GM19452 (cell line): ENCODE measurements at regions not wholly inside any gene's neighbourhood (a gene's known extent, or its start where the extent isn't known, plus 50 kb on each side); places are given as distances from the start of the nearest gene placed in this dataset.

Experiments
- ATAC-seq: cut with Tn5 transposase; IDR thresholded peaks from one replicate; pipeline ENCODE4 v1.9.1; 2021; ENCODE audit not compliant: unreplicated experiment

DNA sequence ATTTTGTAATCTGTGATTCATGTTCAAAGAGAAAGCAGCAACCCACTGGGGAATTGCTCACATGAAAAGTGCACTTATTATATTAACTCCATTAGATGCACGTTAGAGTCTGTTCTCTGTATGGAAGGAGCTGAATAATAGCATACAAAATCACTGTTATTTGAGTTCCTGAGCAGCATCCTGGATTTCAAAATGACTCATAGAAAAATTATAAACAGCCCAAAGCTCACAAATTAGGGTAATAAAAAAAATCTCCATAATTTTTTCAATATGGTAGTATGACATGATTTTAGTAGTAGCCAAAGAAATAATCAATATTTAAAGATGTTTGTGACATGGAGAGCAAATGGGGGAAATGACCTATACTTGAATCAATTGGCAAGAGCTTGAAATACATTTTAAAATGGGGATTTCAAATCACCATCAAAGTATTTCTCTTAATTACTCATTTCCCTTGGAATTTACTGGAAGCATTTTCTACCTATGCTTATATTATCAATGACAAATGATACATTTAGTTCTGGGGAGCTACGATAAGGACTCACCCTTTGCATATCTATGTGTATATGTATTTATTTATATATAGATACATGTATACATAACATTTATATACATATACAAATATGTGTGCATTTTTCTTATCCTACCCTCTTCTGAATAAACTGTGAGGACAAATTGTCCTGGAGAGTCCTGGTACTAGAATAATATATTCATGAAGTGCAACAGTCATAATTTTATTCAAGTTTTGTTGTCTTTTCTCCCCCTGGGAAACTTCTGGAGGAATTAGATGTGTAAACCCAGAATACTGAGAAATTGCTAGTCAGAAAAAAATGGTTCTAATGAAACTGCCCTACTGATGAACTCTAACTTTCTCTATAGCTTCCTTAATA is 116.3 kb downstream of the RPL22L1 start:
- ATAC-seq, result no peak

DNA sequence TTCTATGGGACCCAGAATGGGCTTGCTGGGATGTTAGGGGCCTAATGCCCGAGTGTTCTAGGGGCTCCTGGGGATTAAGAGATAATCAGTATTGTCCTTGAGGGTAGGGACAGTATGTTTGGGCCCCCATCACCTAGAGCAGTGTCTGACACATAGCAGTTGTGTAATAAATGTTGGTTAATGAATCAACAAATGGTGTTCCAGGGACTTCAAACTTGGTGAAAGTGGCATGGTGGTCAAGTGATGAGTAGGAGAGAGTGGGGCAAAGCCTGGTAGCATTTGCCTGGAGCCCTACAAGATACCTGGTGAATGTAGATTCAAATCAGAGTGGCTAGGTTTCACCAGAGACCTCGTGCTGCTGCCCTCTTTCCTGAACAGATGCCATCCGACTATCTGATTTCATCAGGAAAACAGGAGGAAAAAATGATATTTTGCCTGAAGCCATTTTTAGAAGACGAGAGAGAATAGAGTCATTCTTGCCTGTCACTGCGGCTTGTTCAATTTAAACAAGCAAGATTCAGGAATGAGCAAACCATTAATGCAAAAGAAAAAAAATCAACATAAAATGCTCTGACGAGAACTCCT is 117.3 kb downstream of the RPL22L1 start:
- no peak for ATAC-seq

DNA sequence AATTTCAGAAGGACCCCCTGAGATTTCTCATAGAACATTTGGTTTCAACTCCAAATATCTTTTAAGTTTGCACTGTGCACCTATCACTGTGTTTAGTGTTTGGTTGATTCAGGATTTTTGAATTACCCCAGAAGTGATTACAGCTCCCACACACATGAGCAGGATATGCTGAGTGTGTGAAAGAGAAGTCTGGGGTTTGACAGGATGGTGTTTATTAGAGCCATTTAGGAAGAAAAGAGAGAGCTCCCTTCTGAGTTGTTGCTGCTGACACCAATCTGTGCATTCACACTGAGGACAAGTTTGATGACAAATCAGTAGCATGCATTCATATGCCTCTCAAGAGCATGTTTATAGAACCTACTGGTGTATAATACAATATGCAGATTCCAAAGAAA is 118.1 kb downstream of the RPL22L1 start:
- ATAC-seq, result no peak

DNA sequence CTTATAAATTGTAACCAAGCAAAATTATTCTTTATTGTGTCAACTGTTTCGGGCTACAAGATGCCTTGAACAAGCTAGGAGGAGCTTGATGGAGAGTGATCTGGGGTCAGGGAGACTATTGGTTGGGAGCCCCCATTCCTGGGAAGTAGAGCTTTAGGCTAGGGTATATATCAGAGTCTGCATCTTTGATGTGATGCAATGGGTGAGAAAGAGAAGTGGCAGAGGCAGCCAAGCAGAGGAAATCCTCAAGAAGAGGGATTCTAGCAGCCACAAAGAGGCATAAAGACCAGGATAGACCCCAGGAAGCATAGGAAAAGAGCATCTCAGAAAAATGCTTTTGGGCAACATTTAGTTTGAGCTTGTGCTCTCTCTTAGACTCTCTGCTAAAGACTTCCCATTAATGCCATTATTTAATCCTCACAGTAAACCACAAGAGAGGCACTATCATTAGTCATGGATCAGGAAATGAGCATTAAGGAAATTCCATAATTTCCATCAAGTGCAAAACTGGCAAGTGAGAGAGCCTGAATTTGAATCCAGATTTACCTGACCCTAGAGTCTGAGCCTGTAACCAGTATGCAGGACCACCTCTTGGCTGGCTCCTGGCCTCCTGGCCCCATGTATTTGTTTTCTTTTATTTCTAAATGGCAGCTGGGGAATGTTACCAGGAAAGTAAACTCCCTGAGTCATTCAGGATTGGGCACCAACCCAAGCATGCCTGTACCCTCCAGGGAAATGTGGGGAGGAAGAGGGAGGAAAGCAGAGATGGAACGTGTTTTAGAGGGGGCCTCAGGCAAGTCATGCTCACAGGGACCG is 118.7 kb downstream of the RPL22L1 start:
- ATAC-seq, result no peak

DNA sequence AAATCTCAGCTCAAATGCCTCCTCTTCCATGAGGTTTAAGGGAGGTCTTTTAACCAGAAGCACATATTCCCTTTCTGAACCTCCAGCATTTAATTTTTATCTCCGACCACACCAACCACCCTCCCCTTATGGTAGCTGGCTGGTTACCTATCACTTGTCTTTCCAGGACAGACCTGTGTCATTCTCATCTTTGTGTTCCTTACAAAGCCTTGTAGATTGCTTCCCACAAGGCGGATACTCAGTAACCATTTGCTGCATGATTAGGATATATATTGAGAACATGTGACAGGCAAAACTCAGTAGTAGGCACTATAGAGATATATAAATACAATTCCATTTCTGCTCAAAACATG is 119.5 kb downstream of the RPL22L1 start:
- ATAC-seq, result no peak

DNA sequence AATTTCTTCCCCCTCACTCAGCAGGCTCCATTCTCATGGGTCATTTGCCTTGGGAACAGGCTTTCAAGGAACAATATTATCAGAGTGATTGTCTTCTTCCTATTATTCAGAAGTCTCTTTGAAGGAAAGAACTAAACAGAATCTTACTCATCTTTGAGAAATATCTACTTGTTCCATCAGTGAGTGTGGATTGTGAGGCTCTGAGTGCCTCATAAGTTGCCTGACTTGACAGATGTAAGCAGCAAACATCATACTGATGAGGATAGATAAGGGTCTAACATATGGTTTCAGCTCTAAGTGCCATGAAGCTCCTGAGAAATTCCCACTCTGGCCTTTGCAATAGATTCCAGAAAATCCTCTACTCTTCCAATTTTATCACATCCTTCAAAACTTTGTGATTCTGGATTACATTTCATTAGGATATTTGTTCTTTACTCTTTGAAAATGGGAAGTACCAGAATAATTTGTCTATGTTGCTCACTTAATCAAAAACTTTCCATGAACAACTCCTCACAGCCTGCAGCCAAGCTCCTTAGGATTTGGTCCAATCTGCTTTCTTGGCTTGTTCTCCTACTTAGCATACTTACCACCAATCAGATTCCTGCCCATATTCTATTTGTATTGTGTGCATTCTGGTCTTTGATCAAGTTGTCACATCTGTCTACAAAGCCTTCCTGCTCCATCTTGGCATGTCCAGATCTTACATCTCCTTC is 120.1 kb downstream of the RPL22L1 start:
- ATAC-seq, result no peak

DNA sequence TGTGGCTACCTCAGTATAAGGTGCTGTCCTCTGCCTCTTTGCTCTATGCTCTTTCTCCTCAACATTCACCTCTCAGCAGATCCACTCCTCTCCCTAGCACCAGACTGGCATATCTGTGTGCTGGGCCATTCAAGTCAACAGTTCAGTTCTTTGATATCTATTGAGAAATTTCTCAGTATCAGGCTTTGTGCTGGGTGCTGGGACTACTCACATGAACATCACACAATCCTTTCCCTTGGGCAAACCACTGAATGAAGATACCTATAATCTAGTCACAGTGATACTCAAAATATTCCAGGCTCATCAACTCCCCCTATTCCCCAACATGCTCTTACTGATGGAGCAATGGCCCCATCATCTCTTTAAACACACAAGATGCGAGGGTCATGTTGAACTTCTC is 120.8 kb downstream of the RPL22L1 start:
- no peak for ATAC-seq

DNA sequence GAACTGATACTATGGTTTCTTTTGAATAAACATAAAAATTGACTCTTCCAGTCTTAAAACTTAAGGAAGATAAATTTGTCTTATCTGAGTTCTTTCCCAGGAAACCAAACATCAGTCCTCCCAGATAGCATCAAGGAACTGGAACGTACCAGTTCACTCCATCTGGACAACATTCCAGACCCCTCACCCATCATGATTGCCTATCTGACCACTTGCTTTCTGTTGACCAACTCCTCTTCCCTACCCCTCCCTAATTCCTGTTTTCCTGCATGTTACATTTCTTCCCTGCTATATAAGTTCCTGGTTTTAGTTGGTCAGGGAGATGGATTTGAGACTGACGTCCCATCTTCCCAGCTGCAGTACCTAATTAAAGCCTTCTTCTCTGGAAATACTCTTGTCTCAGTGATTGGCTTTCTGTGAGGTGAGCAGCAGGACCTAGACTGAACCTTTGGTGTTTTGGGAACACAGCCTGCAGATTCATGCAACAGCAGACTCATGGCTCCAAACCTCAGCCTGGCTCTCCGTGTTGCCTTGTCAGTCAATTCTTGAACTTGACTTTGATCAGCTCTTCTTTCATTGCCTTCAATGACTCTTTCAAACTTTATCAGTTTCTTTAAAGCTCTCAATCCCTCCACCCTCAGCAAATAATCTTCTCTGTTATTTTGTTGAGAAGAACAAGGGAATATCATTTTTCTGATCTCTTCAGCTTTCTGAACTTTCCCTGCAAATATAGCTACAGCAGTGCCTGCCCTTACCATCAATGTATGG is 123.6 kb downstream of the RPL22L1 start:
- ATAC-seq, result no peak

DNA sequence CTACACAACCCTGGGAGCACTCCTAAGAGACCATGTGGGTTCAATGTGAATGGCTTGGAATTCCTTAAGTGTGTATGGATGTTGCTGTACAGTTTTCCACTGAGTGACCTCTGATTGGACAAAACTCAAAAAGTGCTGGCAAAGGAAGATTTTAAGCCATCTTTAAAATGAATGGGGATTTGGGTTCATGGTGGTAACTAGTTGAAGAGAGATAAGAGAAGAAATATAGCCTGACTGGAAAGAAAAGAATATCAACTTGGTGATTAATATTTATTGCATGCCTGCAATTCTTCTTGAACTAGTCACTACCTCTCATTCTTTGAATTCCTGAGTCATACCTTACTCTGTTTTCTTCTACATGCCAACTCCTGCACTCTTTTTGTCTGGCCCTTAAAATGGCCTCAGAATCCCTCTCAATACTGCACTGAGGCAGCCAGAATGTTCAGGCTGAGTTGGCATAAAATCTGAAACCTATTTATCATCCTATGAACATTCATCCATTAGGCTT is 124.7 kb downstream of the RPL22L1 start:
- no peak for ATAC-seq

DNA sequence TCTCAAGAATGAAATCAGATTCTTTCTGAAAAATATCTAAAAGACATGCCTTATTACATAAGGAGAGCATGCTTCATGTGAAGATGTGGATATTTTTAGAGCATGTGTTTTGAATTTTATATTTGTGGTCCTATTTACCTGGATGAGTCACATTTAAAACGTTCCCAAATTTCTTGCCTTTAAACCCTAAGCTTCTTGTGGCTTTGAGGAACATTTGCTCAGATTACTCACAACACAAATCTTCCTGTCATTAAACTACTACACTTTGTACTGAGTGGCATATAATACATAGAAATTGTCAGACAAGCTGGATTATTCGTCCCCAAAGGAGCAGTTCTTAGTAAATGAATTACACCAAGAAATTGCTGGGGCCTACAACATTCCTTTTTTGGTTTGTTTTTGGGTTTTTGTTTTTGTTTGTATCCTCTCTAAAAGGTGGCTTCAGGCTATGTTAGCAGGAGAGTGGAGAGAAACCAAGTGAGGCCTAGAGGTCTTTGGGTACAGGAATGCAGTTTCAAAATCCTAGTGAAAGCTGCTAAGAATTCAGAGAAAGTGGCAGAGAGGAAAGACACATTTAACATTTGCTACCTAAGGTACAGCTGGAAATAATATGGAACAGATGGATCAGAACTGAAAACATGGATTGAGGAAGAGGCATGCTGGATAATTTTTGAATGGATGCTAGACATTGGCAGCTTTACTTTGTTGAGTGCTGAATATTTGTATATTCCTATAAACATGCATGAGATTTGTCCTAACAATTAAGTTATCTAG is 128.1 kb downstream of the RPL22L1 start:
- ATAC-seq, result no peak

DNA sequence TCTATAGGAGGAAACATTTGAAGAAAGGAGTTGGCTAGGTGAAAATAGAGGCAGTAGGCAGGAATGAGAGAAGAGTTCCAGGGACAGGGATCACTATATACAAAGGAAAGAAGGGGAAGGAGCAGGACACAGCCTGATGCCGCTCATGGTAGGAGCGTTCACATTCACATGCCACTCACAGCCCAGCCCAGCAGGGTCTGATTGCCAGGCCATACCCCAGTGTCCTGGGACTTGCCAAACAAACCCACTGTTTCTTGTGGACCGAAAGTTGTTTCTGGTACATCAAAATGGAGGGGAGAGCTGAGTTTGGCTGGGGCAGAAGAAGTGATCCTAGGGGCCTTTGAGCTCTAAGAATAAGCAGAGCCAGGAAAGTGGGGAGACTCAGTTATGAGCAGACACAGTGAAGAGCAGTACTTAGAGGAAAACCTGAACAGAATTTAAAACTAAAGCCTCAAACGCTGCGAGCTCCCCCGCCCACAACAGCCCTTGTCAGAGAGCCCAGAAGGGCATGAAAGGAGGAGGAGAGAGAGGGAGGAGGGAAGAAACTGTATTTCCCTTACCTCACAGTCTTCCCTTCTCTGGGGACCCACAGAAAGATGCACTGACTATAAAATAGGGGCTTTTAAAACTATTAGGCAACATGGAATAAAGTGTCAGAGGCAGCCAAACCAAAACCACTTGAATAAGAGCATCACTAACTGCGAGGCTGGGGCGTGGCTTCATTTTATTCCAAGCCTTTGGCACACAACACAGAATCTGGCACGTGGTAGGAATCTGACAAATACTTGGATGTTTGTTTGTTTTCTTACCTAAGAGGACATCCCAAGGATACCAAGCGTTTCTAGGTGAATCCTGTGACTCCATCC is 129.0 kb downstream of the RPL22L1 start:
- ATAC-seq, result no peak

DNA sequence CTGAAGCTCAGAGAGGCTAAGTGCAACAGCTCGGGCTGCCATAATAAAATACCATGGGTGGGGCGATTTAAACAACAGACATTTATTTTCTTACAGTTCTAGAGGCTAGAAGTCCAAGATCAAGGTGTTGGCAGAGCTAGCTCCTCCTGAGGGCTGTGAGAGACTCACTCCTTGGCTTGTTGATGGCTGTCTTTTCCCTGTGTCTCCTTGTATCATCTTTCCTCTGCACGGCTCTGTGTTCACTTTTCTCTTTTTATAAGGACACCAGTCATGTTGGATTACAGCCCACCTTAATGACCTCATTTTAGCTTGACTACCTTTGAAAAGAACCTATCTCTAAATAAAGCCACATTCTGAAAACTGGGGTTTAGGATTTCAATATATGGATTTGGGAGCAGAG is 129.7 kb downstream of the RPL22L1 start:
- no peak for ATAC-seq

DNA sequence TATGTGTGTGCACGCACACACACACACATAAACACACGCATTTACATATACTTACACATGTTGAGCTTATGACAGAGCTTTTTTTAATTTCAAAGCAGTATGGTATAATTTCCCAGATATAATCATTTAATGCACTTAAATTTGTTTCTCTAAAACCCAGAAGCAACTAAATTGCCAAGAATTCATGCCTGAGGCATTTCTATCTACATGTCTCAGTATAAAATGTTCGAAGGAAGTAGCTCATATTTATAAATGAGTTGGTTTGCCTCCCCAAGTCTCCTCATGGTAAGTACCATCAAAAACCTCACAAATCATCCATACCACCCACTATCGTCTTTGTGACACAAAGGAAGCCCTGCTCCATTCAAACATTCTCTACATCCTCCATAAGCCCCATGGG is 130.6 kb downstream of the RPL22L1 start:
- no peak for ATAC-seq

DNA sequence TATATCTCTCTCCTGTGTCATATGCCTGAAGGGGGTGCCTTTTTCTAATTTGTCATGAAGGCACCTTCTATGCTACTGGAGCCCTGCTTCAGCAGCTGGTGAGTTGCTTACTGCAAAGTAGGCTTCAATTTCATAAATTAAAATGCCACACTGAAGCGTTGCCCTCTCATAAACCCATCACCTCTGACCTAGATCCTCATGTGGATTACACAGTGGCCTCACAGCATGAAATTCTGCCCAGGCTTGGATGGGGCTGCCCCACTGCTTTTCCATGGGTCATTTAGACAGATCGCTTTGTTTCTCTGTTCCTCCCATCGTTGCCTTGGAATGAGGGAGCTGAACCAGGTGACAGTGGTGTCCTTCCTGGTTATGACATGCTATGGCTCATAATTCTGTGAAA is 131.2 kb downstream of the RPL22L1 start:
- ATAC-seq, result no peak

DNA sequence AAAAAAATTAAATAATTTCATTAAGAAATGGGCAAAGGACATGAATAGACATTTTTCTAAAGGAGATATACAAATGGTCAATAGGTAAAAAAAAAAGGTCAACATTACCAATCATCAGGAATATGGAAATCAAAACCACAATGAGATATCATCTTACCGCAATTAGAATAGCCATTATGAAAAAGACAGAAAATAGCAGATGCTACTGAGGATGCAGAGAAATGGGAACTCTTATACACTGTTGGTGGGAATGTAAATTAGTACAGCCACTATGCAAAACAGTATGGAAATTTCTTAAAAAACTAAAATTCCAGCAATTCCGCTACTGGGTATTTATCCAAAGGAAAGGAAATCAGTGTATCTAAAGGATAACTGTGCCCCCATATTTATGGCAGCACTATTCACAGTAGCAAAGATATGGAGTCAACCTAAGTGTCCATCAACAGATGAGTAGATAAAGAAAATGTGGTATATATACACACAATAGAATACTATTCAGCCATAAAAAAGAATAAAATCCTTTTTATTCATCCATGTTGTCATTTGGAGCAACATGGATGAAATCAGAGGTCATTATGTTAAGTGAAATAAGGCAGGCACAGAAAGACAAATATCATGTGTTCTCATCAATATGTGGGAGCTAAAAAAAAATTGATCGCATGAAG is 132.4 kb downstream of the RPL22L1 start:
- no peak for ATAC-seq

DNA sequence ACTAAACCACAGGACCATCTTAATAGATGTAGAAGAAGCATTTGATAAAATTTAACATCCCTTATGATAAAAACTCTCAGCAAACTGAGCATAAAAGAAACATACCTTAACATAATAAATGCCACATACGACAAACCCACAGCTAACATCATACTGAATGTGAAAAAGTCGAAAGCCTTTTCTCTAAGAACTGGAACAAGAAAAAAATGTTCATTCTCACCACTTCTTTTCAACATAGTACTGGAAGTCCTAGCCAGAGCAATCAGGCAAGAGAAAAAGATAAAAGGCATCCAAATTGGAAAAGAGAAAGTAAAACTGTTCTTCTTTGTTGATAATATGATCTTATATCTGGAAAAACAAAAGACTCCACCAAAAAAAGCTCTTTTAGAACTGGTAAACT is 134.2 kb downstream of the RPL22L1 start:
- no peak for ATAC-seq

DNA sequence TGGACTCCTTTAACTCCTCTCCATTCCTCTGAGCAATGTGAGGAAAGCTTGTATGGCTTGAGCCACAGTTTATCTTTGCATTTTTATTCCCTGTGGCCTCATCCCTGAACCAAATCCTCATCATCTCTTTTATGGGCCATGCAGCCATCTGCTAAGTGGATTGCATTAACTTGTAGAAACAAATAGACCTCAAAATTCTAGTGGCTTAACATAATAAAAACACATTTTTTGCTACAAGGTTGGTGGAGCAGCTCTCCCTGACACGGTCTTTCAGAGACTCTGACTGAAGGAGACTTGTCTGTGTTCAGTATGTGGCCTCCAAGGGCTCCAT is 135.3 kb downstream of the RPL22L1 start:
- ATAC-seq, result no peak

DNA sequence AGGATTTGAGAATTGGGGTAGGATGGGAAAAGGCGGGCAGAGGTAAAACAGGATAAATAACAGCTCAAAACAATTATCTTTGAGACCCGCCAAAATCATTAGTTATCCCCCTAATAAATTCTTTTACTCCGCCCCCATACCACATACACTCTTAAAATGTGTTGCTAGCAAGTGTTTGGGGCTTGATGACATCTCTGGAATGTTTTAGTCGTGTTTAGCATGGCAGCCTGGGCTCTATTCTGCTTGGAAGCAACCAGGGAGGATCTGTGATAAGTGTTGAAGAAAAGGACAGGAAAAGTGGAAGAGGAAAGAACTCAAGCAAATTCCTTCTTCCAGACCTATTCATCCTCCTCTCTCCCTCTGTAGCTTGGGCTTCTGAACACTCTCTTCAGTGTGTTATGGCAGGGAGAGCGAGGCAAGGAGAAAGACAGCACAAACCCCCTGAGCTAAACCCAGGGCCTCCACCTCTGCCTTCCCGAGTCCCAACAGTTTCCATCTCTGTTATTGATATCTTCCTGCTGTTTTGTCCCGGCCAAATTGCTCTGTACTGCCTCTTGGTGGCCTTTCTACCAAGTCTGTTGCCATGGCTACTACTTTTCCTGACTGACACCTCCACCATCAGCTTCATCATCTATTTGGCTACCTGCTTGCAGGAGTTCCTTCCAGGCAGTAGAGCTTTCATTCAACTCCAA is 135.8 kb downstream of the RPL22L1 start:
- ATAC-seq, result no peak
